Daoy (cell line): ENCODE measurements at regions not wholly inside any gene's neighbourhood (a gene's known extent, or its start where the extent isn't known, plus 50 kb on each side); places are given as distances from the start of the nearest gene placed in this dataset.

Experiments
- DNase-seq: peaks from one replicate; pipeline ENCODE4 v3.0.0-alpha.2; 2015; ENCODE audit warnings: low read depth

GRCh38 chr5:99911971-99912370 is 623.2 kb upstream of the FAM174A start:
- DNase-seq: no peak

GRCh38 chr5:99906776-99907175 is 628.4 kb upstream of the FAM174A start:
- no peak for DNase-seq

GRCh38 chr5:99901972-99902371 is 633.2 kb upstream of the FAM174A start:
- DNase-seq: no peak

- DNase-seq: no peak
Observed at GRCh38 chr5:99900302-99900852, 634.8 kb upstream of the FAM174A start.

- DNase-seq: no peak
Observed at GRCh38 chr5:99879791-99880511, 655.2 kb upstream of the FAM174A start.

- DNase-seq: no peak
Observed at GRCh38 chr5:99878830-99879229, 656.3 kb upstream of the FAM174A start.

GRCh38 chr5:99866740-99867139 is 668.4 kb upstream of the FAM174A start:
- DNase-seq: no peak

GRCh38 chr5:99865159-99865558 is 670.0 kb upstream of the FAM174A start:
- no peak for DNase-seq

- no peak for DNase-seq
Observed at GRCh38 chr5:99835791-99836190, 699.4 kb upstream of the FAM174A start.

GRCh38 chr5:99827136-99827535 is 708.0 kb upstream of the FAM174A start:
- DNase-seq: no peak

GRCh38 chr5:99817796-99818195 is 717.4 kb upstream of the FAM174A start:
- DNase-seq: no peak

GRCh38 chr5:99814321-99815063 is 720.7 kb upstream of the FAM174A start:
- no peak for DNase-seq

GRCh38 chr5:99808657-99809230 is 726.4 kb upstream of the FAM174A start:
- no peak for DNase-seq

GRCh38 chr5:99807346-99807745 is 727.8 kb upstream of the FAM174A start:
- DNase-seq: no peak

GRCh38 chr5:99795031-99795430 is 740.1 kb upstream of the FAM174A start:
- DNase-seq: no peak

GRCh38 chr5:99788482-99788881 is 746.7 kb upstream of the FAM174A start:
- DNase-seq: no peak

- DNase-seq: no peak
Observed at GRCh38 chr5:99775189-99775588, 760.0 kb upstream of the FAM174A start.

GRCh38 chr5:99773290-99773689 is 761.9 kb upstream of the FAM174A start:
- no peak for DNase-seq

- no peak for DNase-seq
Observed at GRCh38 chr5:99771296-99771695, 763.9 kb upstream of the FAM174A start.

GRCh38 chr5:99765011-99765410 is 770.2 kb upstream of the FAM174A start:
- DNase-seq: no peak

- no peak for DNase-seq
Observed at GRCh38 chr5:99763021-99763774, 772.0 kb upstream of the FAM174A start.

- DNase-seq: no peak
Observed at GRCh38 chr5:99747342-99747741, 787.8 kb upstream of the FAM174A start.
